ENCODE measurements at regions not wholly inside any gene's neighbourhood (a gene's known extent, or its start where the extent isn't known, plus 50 kb on each side); places are given as distances from the start of the nearest gene placed in this dataset.

DNA sequence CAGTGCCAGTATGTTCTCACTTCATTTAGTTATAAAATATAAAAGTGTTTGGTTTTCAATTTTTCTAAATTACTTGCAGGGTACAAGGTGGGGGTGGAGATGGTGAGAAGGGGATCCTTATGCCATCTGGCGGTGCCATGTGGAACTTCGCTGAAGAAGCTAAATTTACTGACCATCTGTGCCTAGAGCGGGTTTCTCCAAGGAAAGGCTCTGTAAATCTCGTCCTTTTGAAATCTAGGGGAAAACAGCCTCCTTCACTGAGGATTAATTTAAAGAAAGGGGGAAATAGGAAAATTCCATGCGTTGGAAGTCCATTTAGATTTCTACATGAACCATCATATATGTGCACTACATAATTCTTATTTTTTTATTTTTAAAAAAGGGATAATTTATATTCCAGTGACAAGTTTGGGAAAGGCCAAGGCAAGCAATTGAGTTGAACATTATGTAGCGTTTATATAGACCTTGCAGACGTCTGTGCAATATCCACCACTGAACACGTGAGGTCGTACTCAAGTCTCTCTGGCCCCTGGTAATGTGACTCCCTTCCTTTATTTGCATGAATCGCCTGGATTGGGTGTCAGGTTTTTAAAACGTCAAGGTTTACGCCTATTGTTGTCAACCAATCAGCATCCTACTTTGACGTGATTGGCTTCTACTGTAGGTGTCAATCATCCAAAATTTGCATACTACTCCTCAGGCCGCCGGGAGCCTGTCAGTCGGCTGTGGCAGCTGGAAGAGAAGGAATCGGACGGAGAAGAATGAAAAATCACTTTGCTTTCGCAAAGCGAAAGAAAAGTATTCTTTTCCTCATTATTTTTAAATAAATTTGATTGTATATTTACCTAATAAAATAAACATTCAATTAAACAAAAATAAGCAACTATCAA is 297.1 kb upstream of the NFE2L3 start:
- DNase-seq = peak in 8 of 51 donors; percentile 15 to 67 (median 44)

DNA sequence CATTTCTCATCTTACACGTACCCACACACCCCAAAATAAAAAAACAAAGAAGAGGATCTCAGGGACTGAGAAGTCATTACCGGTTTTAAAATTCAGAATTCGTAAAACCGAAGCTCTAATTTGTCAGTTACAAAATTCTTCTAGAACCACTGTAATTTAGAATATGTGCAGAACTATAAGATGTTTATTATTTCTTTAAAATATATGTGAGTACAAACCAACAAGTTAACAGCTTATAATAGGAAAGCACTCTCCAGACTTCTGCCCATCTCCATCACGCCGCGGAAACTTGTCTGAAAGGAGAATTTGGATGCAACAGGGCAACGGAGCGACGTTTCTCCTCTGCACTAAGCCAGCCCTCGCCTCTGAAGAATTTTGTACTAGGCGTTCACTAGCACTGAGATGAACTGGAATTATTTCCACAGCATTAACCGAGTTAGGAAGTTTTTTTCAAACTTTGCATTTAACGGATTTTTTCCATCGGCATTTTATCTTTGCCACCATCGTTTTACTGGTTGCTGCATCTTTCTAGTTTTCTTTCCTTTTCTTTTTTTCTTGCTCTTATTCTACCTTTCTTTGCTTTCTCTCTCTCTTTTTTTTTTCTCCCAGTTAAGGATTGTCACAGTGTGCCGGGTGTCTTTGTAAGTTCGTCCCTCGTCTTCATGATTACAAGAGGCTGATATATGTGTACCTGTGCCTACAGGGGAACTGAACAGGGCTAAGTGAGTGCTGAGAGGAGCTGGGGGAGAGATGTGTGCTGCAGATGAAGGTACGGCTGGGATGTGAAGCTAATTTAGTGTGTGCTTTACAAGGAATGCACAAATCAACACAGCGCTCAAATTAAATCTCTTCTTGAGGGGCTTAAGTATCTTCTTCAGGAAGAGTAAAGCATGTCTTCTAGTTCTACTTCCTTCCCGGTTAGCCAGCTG is 295.9 kb upstream of the NFE2L3 start:
- peak in 1 of 51 donors; percentile 39 for DNase-seq

DNA sequence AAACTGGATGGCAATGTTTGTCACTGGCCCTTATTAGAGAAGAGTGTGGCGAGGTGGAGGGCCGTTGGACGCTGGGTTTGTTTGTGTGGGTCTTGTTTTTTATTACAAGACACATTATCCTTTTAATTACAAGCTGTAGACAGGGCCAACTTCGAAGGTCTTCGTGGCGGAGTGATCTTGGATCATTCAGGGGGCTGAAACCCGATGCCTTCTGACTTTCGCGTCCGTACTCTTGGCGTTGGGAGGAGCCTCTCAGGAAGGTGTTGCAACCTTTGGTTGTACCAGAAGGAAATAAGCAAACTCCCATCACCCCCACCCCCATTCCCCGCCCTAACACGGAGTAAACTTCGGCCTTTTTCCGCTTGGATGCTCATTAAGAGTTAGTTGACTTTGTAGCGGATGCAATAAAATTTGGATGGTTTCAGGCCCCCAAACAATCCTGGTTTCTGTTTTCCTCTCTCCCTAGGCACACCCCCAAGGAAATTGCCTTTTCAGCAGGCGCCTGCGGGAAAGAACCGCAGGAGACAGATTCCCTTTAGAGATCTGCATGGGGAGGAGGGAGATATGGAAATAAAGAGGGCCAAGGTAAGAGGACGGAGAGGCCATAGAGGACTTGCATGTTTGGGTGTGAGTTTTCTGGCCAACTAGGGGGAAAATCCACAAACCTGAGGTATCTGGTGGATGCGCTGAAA is 294.5 kb upstream of the NFE2L3 start:
- DNase-seq = no peak

GRCh38 chr7:25858200-25858524 is 293.8 kb upstream of the NFE2L3 start:
- no peak for DNase-seq

DNA sequence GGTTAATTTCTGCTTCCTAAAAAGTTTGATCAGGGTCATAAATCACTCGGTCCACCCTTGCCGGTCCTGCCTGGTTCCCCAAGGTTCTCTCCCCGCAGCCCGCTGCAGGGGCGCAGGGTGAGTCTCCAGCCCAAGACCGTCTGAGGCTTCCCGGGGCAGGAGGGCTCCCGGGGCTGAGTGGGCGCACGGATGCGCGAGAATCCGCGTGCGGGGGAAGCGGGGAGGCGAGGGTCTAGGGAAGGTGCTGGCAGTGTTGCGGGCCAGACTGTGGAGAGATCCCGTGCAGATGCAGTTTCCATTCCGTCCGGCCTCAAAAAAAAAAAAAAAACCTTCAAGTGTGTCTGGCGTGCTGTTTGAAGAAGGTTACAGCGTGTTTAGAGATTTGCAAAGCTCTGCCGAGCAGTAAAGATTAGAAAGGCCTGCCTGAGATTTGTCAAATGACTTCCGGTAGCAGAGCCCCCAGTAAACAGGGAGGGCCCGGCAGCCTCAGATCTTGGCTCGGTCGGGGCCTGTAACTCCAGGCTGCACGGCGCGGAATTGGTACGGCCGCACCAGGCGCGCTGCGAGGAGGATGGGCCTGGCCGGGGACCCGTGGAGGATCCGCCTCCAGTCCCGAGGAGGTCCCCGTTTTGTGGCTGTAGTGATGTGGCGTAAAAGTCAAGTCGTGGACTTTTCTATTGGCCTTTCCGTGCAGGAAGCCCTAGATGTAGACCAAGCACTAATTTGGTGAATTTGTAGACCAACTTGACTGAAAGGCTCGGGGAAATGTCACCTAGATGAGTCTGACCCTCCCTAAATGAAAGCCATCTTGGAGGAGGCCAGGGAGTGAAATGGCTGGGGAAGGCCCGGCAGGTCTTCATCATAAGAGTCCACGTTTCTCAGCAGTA is 293.2 kb upstream of the NFE2L3 start:
- DNase-seq = no peak

GRCh38 chr7:25859412-25860274 is 292.4 kb upstream of the NFE2L3 start:
- no peak for DNase-seq

DNA sequence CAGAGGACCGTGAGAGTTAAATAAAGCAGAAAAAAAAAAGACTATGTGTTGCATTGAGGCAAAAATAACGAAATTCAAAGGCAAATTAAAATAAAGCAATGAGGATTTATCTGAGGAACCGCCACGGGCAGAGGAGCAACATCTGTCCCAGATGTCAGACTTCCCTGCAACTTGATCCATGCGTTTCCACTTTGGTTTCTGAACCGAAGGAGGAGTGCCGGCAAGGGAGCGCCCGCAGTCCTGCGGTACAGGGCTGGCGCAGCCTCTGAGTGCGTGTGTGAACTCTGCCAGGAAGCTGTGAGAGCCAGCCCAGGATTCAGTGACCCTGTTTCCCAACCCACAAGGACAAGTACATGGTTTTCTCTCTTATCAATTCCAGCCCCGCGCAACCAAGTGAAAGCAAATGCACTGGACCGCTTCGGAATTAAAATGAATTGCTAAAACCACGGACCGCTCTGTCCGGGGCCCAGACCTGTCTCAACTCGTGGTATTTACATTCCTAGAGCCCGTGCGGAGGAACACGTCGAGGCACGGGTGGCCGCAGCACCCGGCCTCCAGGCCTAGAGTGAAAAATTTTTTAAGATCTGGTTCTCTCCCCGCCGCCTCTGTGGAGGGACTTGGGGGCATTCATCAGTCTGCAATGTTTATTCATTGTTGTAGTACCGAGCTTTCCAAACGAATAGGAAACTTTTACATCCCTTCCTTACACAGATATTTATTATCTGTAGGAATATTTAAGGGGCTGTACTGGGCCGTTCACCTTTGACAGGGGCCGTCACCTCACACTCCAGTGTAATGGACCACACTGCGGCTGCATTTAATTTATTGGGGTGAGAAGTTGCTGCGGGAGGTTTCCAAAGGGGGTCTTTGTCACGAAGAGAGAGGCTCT is 291.5 kb upstream of the NFE2L3 start:
- DNase-seq = no peak

- DNase-seq = no peak
These were observed 290.9 kb upstream of the NFE2L3 start for GRCh38 chr7:25861164-25861496.

DNA sequence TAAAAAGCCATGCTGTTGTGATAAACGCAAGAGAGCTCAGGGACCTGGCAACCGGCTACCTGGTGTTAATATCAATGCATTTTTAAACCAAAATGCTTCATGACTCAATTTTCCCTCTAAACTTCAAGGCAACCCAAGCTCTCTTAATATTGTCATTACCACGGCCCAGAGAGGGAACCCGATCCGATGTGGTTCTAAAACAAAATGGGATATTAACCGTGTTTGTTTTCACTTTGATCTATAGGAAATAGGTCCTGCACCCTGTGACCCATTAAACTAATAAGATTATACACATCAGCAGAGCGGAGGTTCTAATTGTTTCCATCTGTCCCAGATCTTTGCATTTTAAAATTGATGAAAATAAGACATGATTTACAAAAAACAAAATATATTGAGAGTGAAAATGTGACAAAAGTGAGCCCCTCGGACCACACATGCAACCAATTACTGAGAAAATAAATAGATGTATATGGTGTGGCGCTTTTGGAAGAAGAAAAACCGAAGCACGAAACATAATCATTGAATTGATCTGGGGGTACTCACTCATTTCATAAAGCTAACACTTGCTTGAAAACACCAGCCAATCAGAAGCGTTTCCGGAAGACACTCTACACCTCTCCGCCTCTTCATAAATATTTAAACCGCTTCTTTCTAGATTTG is 290.3 kb upstream of the NFE2L3 start:
- DNase-seq = no peak

- peak in 2 of 51 donors; percentile 9 to 11 for DNase-seq
These were observed 289.6 kb upstream of the NFE2L3 start for GRCh38 chr7:25862261-25863004.

DNA sequence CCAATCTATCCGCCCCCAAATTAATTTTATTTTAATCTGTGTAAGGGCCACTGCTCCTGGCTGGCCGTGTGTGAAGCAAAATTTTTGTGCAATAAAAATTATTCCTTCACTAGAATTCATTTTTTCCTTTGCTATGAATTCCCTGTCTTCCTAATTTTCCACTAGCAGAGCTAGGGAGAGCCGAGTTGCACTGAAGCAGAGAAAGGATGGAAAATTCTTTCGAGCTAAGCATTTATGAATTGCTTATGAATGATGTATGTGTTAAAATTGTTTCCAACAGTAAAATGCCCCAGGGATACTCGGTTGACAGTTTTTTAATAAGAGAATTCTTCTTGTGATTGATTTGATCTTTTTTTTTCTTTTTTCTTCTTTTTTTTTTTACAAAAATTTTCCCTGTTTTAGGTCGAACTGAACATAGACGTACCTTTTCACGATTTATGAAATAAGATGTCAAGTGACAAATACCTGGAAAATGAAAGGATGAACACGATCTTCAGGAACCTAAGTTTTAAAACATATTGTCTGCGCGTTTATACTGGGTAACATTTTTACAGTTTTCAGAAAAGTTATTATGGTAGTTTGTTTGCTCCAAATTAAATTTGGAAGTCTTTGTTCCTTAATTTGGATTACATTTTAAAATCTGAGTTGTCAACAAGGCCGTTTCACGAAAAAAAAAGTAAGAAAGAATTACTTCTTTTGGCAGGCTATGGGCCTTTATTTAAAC is 288.8 kb upstream of the NFE2L3 start:
- no peak for DNase-seq

GRCh38 chr7:25863729-25864110 is 288.3 kb upstream of the NFE2L3 start:
- DNase-seq = no peak

DNA sequence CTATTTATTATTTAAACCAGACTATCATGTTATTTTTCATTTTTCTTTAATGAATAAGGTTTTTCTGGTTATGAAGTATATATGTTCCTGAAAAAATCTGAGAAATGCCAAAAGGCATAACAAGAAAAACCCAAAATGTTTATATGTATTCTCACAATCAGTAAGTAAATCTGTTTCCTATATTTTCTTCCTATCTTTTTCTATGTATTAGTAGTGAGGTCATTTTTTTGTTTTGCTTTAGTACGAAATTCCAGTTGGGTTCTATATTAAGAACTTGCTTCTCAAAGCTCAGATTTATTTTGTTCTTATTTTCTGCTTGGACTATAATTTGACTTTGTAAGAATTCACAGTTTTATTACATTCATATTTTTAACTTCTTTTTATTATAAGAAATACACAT is 287.5 kb upstream of the NFE2L3 start:
- DNase-seq = no peak

GRCh38 chr7:25864943-25865751 is 286.9 kb upstream of the NFE2L3 start:
- no peak for DNase-seq

DNA sequence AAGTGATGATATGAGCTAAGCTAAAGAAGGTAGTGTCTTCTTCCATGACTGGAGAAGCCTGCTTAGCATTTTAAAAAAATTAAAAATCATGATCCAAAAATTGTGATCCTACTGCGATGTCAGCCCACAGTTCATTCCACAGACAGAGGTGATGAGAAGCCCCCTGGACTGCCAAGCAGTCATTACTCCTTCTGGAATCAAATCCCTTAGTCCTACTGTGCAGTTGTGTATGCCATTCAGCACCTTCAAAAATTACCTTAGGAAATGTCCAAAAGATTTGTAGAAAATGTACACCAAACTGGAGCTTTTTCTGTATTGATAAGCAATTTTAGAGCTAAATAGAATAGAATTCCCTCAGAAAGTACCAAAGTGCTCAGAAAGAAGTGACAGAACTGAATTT is 283.5 kb upstream of the NFE2L3 start:
- DNase-seq = no peak

DNA sequence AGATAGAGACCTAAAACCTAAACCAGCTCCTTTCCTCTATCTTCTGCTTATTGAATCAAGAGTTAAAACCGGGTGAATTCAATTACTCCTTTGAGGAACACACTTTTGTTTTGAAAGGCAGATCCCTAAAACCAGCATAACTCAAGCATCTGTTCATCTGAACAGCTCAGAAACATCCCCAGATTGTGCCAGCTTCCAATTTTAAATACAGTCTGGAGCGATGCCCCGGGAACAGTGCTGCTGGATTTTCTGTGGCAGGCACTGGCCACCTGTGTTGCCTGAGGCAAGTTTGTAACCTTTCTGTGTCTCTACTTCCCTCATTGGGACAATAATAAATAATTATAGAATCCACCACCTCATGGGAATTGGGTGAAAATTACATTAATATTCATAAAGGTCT is 281.4 kb upstream of the NFE2L3 start:
- no peak for DNase-seq
